Ovary (tissue), 3 donors: ENCODE measurements at regions not wholly inside any gene's neighbourhood (a gene's known extent, or its start where the extent isn't known, plus 50 kb on each side); places are given as distances from the start of the nearest gene placed in this dataset.

ENCODE experiments used
- EP300 ChIP-seq: sonication (generic); formaldehyde crosslinking; IDR thresholded peaks from one replicate; pipeline ENCODE4 v1.6.1; 2017; ENCODE audit warnings: antibody characterized with exemption
- POLR2A ChIP-seq: fragments of 450-650 bp; IDR thresholded peaks from one replicate; pipeline ENCODE4 v1.6.1; 2017; ENCODE audit warnings: antibody characterized with exemption, mild to moderate bottlenecking, moderate library complexity
- TF ChIP-seq, protein P1 (sequence below), 3 donors: fragments of 450-650 bp in 2 of 3; fragments of 200-600 bp in 1 of 3; IDR thresholded peaks; one replicate each; pipeline versions ENCODE4 v1.5.1 to v1.8.0; 2016 to 2022; ENCODE audit warnings: antibody characterized with exemption in 3 of 3, mild to moderate bottlenecking in 1 of 3
- donor health status: DM: no; HTN: no; CAD: no.

DNA sequence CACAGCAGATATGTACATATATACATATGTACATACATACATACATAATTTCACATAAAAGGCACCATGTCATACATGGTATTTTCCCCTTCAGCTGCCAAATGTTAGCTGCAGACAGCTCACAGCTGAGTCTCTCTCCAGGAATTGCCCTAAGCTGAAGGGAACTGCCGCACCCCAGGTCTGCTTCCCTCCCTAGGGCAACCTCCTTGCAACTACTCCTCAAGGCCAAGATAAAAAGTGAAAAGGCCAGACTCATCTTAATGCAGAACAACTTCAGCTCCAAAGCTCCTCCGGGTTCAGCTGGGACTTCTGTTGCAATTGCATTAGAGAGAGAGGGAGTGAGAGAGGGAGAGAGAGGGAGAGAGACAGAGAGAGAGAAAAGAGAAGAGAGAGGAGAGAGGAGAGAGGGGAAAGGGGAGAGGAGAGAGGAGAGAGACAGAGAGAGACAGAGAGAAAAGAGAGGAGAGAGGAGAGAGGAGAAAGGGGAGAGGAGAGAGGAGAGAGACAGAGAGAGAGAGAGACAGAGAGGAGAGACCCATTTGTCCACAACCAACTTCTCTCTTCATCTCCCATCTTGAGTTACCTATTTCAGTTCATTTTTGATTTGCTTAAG is 143.4 kb upstream of the HES1 start:
- no peak for TF ChIP-seq POLR2A
- TF ChIP-seq, protein P1, sequence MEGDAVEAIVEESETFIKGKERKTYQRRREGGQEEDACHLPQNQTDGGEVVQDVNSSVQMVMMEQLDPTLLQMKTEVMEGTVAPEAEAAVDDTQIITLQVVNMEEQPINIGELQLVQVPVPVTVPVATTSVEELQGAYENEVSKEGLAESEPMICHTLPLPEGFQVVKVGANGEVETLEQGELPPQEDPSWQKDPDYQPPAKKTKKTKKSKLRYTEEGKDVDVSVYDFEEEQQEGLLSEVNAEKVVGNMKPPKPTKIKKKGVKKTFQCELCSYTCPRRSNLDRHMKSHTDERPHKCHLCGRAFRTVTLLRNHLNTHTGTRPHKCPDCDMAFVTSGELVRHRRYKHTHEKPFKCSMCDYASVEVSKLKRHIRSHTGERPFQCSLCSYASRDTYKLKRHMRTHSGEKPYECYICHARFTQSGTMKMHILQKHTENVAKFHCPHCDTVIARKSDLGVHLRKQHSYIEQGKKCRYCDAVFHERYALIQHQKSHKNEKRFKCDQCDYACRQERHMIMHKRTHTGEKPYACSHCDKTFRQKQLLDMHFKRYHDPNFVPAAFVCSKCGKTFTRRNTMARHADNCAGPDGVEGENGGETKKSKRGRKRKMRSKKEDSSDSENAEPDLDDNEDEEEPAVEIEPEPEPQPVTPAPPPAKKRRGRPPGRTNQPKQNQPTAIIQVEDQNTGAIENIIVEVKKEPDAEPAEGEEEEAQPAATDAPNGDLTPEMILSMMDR (IDR thresholded peaks at IDR 0.05): no peak
- no peak for TF ChIP-seq EP300
